Fibroblast of the aortic adventitia (primary cell): ENCODE measurements at regions not wholly inside any gene's neighbourhood (a gene's known extent, or its start where the extent isn't known, plus 50 kb on each side); places are given as distances from the start of the nearest gene placed in this dataset.

Experiments used
- DNase-seq: peaks from one replicate; pipeline ENCODE4 v3.0.0-alpha.2; 2010; ENCODE audit warnings: low read depth
- H3K4me3 ChIP-seq: 2 replicates; pipeline ENCODE4 v1.5.1; 2011; ENCODE audit warnings: low read depth, mild to moderate bottlenecking, control low read depth, low read length, moderate library complexity
- CTCF ChIP-seq: IDR thresholded peaks from 2 replicates; pipeline ENCODE4 v1.5.1; 2011; ENCODE audit warnings: mild to moderate bottlenecking, low read length, control low read depth, inconsistent platforms; ENCODE audit not compliant: insufficient read depth

GRCh38 chr11:92657226-92657625 is 312.2 kb upstream of the MTNR1B start:
- DNase-seq, result no peak
- no peak for TF ChIP-seq CTCF
- no peak overlapping the region for H3K4me3 ChIP-seq

- DNase-seq, result no peak
- TF ChIP-seq CTCF, result no peak
- H3K4me3 ChIP-seq, result no peak overlapping the region
These were observed 310.7 kb upstream of the MTNR1B start for GRCh38 chr11:92658733-92659132.

- TF ChIP-seq CTCF, result no peak
- no peak for DNase-seq
- H3K4me3 ChIP-seq, result no peak overlapping the region
These were observed 309.7 kb upstream of the MTNR1B start for GRCh38 chr11:92659793-92660192.

GRCh38 chr11:92662601-92663360 is 306.7 kb upstream of the MTNR1B start:
- no peak for TF ChIP-seq CTCF
- no peak overlapping the region for H3K4me3 ChIP-seq
- DNase-seq, result no peak

GRCh38 chr11:92663539-92663938 is 305.9 kb upstream of the MTNR1B start:
- no peak for DNase-seq
- H3K4me3 ChIP-seq, result no peak overlapping the region
- TF ChIP-seq CTCF, result no peak

- no peak for TF ChIP-seq CTCF
- no peak overlapping the region for H3K4me3 ChIP-seq
- no peak for DNase-seq
These were observed 301.8 kb upstream of the MTNR1B start for GRCh38 chr11:92667486-92668152.
